Neural progenitor cell (in vitro differentiated cells): ENCODE measurements at regions not wholly inside any gene's neighbourhood (a gene's known extent, or its start where the extent isn't known, plus 50 kb on each side); places are given as distances from the start of the nearest gene placed in this dataset.

Experiments
- DNase-seq: peaks from one replicate; pipeline ENCODE4 v3.0.0-alpha.2; 2016; ENCODE audit warnings: low spot score
- H2AFZ ChIP-seq: fragments of 200-600 bp; sonication (generic); replicated peaks from 2 replicates; pipeline ENCODE4 v1.6.1; 2016; ENCODE audit warnings: antibody characterized with exemption
- H3F3A ChIP-seq: fragments of 200-600 bp; sonication (generic); 2 replicates; pipeline ENCODE4 v1.6.1; 2016; ENCODE audit warnings: antibody characterized with exemption, low read depth
- H3K27ac ChIP-seq: fragments of 200-600 bp; sonication (generic); 2 replicates; pipeline ENCODE4 v1.5.1; 2016; ENCODE audit warnings: mild to moderate bottlenecking
- H3K27me3 ChIP-seq: fragments of 200-600 bp; sonication (generic); 2 replicates; pipeline ENCODE4 v1.6.1; 2016; ENCODE audit warnings: mild to moderate bottlenecking, moderate library complexity
- H3K36me3 ChIP-seq: fragments of 200-600 bp; sonication (generic); 2 replicates; pipeline ENCODE4 v1.5.1; 2016
- H3K4me1 ChIP-seq: fragments of 200-600 bp; sonication (generic); 2 replicates; pipeline ENCODE4 v1.6.1; 2016; ENCODE audit warnings: mixed run types
- H3K4me2 ChIP-seq: fragments of 200-600 bp; sonication (generic); 2 replicates; pipeline ENCODE4 v1.6.1; 2016
- H3K4me3 ChIP-seq: fragments of 200-600 bp; sonication (generic); 2 replicates; pipeline ENCODE4 v1.5.1; 2016
- H3K79me2 ChIP-seq: fragments of 200-600 bp; sonication (generic); 2 replicates; pipeline ENCODE4 v1.6.1; 2016; ENCODE audit warnings: low read depth
- H3K9ac ChIP-seq: fragments of 200-600 bp; sonication (generic); 2 replicates; pipeline ENCODE4 v1.6.1; 2016
- H3K9me3 ChIP-seq: fragments of 200-600 bp; sonication (generic); 2 replicates; pipeline ENCODE4 v1.5.1; 2016; ENCODE audit warnings: low read depth
- H4K20me1 ChIP-seq: fragments of 200-600 bp; sonication (generic); 2 replicates; pipeline ENCODE4 v1.6.1; 2016; ENCODE audit warnings: low read depth
- H3K27ac Mint-ChIP-seq: 3 replicates; pipeline ENCODE4 v1.8.0; 2021; ENCODE audit warnings: mixed read lengths
- H3K27me3 Mint-ChIP-seq: 2 replicates; pipeline ENCODE4 v1.8.0; 2022; ENCODE audit warnings: low read depth, mild to moderate bottlenecking, inconsistent platforms, moderate library complexity, mixed read lengths; ENCODE audit not compliant: insufficient read depth
- H3K36me3 Mint-ChIP-seq: 3 replicates; pipeline ENCODE4 v1.8.0; 2021; ENCODE audit warnings: mixed read lengths
- H3K4me1 Mint-ChIP-seq: 3 replicates; pipeline ENCODE4 v1.8.0; 2021; ENCODE audit warnings: mixed read lengths
- H3K4me3 Mint-ChIP-seq: 3 replicates; pipeline ENCODE4 v1.8.0; 2021; ENCODE audit warnings: mild to moderate bottlenecking, moderate library complexity, mixed read lengths
- H3K9me3 Mint-ChIP-seq: 3 replicates; pipeline ENCODE4 v1.8.0; 2020; ENCODE audit warnings: mixed read lengths
- CTCF ChIP-seq: fragments of 200-600 bp; sonication (generic); IDR thresholded peaks from 2 replicates; pipeline ENCODE4 v1.5.1; 2017; ENCODE audit warnings: antibody characterized with exemption, mild to moderate bottlenecking
- EZH2 ChIP-seq: fragments of 200-600 bp; sonication (generic); IDR thresholded peaks from 2 replicates; pipeline ENCODE4 v1.6.1; 2017; ENCODE audit warnings: antibody characterized with exemption, mild to moderate bottlenecking, moderate library complexity
- EZH2phosphoT487 ChIP-seq: fragments of 200-600 bp; sonication (generic); IDR thresholded peaks from 2 replicates; pipeline ENCODE4 v1.6.1; 2017; ENCODE audit warnings: antibody characterized with exemption

- no peaks in the 10 kb centered on the region for H4K20me1 ChIP-seq
- no peak for TF ChIP-seq EZH2phosphoT487
- no peak for TF ChIP-seq CTCF
- TF ChIP-seq EZH2, result no peak
- Mint-ChIP-seq H3K4me1 (peaks cover 8% of the 10 kb centered on the region), H3K27me3 (no peaks in the 10 kb centered on the region), H3K36me3 (no peaks in the 10 kb centered on the region), H3K27ac (no peak overlapping the region), H3K4me3 (no peak overlapping the region), H3K9me3 (no peaks in the 10 kb centered on the region)
- H3K36me3 ChIP-seq, result no peaks in the 10 kb centered on the region
- peaks cover 6% of the 10 kb centered on the region for H3K4me1 ChIP-seq
- no peaks in the 10 kb centered on the region for H3K79me2 ChIP-seq
- H2AFZ ChIP-seq, result no peak overlapping the region
- H3K4me3 ChIP-seq, result no peak overlapping the region
- no peaks in the 10 kb centered on the region for H3K27me3 ChIP-seq
- no peaks in the 10 kb centered on the region for H3K9me3 ChIP-seq
- H3F3A ChIP-seq, result no peaks in the 10 kb centered on the region
- no peak overlapping the region for H3K4me2 ChIP-seq
- no peak overlapping the region for H3K9ac ChIP-seq
- no peak for DNase-seq
- no peak overlapping the region for H3K27ac ChIP-seq
Observed at GRCh38 chr1:96553811-96554210, 167.8 kb upstream of the PTBP2 start.

- no peaks in the 10 kb centered on the region for H3K27me3 Mint-ChIP-seq
- Histone ChIP-seq H3K27me3 (no peaks in the 10 kb centered on the region), H3F3A (no peaks in the 10 kb centered on the region), H3K4me3 (no peak overlapping the region), H3K4me1 (peaks cover 11% of the 10 kb centered on the region), H3K79me2 (no peaks in the 10 kb centered on the region), H2AFZ (no peak overlapping the region), H3K27ac (no peak overlapping the region), H3K4me2 (no peak overlapping the region), H3K9me3 (no peaks in the 10 kb centered on the region), H4K20me1 (no peaks in the 10 kb centered on the region), H3K9ac (no peak overlapping the region), H3K36me3 (no peaks in the 10 kb centered on the region)
- DNase-seq, result no peak
- no peaks in the 10 kb centered on the region for H3K36me3 Mint-ChIP-seq
- no peak overlapping the region for H3K4me3 Mint-ChIP-seq
- no peak for TF ChIP-seq CTCF
- TF ChIP-seq EZH2phosphoT487, result no peak
- TF ChIP-seq EZH2, result no peak
- H3K4me1 Mint-ChIP-seq, result peaks cover 11% of the 10 kb centered on the region
- H3K9me3 Mint-ChIP-seq, result peaks cover 2% of the 10 kb centered on the region
- H3K27ac Mint-ChIP-seq, result no peak overlapping the region
Observed at GRCh38 chr1:96554364-96554763, 167.2 kb upstream of the PTBP2 start.

GRCh38 chr1:96557336-96557735, 164.2 kb upstream of the PTBP2 start:
- Mint-ChIP-seq H3K4me3 (no peak overlapping the region), H3K36me3 (no peaks in the 10 kb centered on the region), H3K27me3 (no peaks in the 10 kb centered on the region), H3K27ac (no peak overlapping the region), H3K4me1 (peaks cover 14% of the 10 kb centered on the region), H3K9me3 (peaks cover 10% of the 10 kb centered on the region)
- no peaks in the 10 kb centered on the region for H3K36me3 ChIP-seq
- no peak overlapping the region for H3K9ac ChIP-seq
- no peaks in the 10 kb centered on the region for H3K9me3 ChIP-seq
- no peaks in the 10 kb centered on the region for H3F3A ChIP-seq
- no peaks in the 10 kb centered on the region for H3K27me3 ChIP-seq
- TF ChIP-seq CTCF, result no peak
- TF ChIP-seq EZH2, result no peak
- no peak for TF ChIP-seq EZH2phosphoT487
- no peak overlapping the region for H3K4me2 ChIP-seq
- H3K4me3 ChIP-seq, result no peak overlapping the region
- no peaks in the 10 kb centered on the region for H3K79me2 ChIP-seq
- no peak overlapping the region for H2AFZ ChIP-seq
- no peak overlapping the region for H3K27ac ChIP-seq
- H4K20me1 ChIP-seq, result no peaks in the 10 kb centered on the region
- DNase-seq, result no peak
- H3K4me1 ChIP-seq, result peaks cover 16% of the 10 kb centered on the region

GRCh38 chr1:96558635-96559034, 162.9 kb upstream of the PTBP2 start:
- DNase-seq, result no peak
- TF ChIP-seq CTCF (no peak), EZH2 (no peak), EZH2phosphoT487 (no peak)
- Histone ChIP-seq H3K27ac (no peak overlapping the region), H4K20me1 (no peaks in the 10 kb centered on the region), H3K4me2 (no peak overlapping the region), H3K4me3 (no peak overlapping the region), H3F3A (no peaks in the 10 kb centered on the region), H3K79me2 (no peaks in the 10 kb centered on the region), H3K27me3 (no peaks in the 10 kb centered on the region), H3K9me3 (no peaks in the 10 kb centered on the region), H3K9ac (no peak overlapping the region), H2AFZ (peak overlapping the region; percentile 65), H3K4me1 (peaks cover 16% of the 10 kb centered on the region), H3K36me3 (no peaks in the 10 kb centered on the region)
- Mint-ChIP-seq H3K36me3 (no peaks in the 10 kb centered on the region), H3K4me3 (no peak overlapping the region), H3K4me1 (peaks cover 14% of the 10 kb centered on the region), H3K9me3 (peaks cover 10% of the 10 kb centered on the region), H3K27ac (no peak overlapping the region), H3K27me3 (no peaks in the 10 kb centered on the region)
